ENCODE measurements at regions not wholly inside any gene's neighbourhood (a gene's known extent, or its start where the extent isn't known, plus 50 kb on each side); places are given as distances from the start of the nearest gene placed in this dataset.

- DNase-seq (ENCODE audit: low read depth in 2 of 2): no peak
These were observed 425.5 kb downstream of the RFC3 start for GRCh38 chr13:34243403-34243802.

- no peak for DNase-seq (ENCODE audit: low read depth in 2 of 2)
These were observed 428.6 kb downstream of the RFC3 start for GRCh38 chr13:34246511-34246910.

GRCh38 chr13:34247596-34247995 is 429.6 kb downstream of the RFC3 start:
- no peak for DNase-seq (ENCODE audit: low read depth in 2 of 2)

GRCh38 chr13:34249546-34250039 is 431.6 kb downstream of the RFC3 start:
- DNase-seq (ENCODE audit: low read depth in 2 of 2): no peak

- no peak for DNase-seq (ENCODE audit: low read depth in 2 of 2)
These were observed 432.3 kb downstream of the RFC3 start for GRCh38 chr13:34250151-34250670.

GRCh38 chr13:34254366-34254765 is 436.4 kb downstream of the RFC3 start:
- no peak for DNase-seq (ENCODE audit: low read depth in 2 of 2)

GRCh38 chr13:34255711-34256110 is 437.8 kb downstream of the RFC3 start:
- no peak for DNase-seq (ENCODE audit: low read depth in 2 of 2)

GRCh38 chr13:34256236-34256635 is 438.3 kb downstream of the RFC3 start:
- no peak for DNase-seq (ENCODE audit: low read depth in 2 of 2)

- DNase-seq (ENCODE audit: low read depth in 2 of 2): no peak
These were observed 440.0 kb downstream of the RFC3 start for GRCh38 chr13:34257966-34258365.

- DNase-seq (ENCODE audit: low read depth in 2 of 2): no peak
These were observed 440.9 kb downstream of the RFC3 start for GRCh38 chr13:34258646-34259386.

GRCh38 chr13:34263681-34264080 is 445.7 kb downstream of the RFC3 start:
- no peak for DNase-seq (ENCODE audit: low read depth in 2 of 2)

- DNase-seq (ENCODE audit: low read depth in 2 of 2): no peak
These were observed 447.2 kb downstream of the RFC3 start for GRCh38 chr13:34265046-34265679.

GRCh38 chr13:34276764-34277163 is 458.8 kb downstream of the RFC3 start:
- no peak for DNase-seq (ENCODE audit: low read depth in 2 of 2)

GRCh38 chr13:34277936-34278335 is 460.0 kb downstream of the RFC3 start:
- DNase-seq (ENCODE audit: low read depth in 2 of 2): no peak

GRCh38 chr13:34278780-34279179 is 460.8 kb downstream of the RFC3 start:
- no peak for DNase-seq (ENCODE audit: low read depth in 2 of 2)

- no peak for DNase-seq (ENCODE audit: low read depth in 2 of 2)
These were observed 472.7 kb downstream of the RFC3 start for GRCh38 chr13:34290661-34291060.

GRCh38 chr13:34294483-34295129 is 476.7 kb downstream of the RFC3 start:
- no peak for DNase-seq (ENCODE audit: low read depth in 2 of 2)

GRCh38 chr13:34300559-34300958 is 482.6 kb downstream of the RFC3 start:
- DNase-seq (ENCODE audit: low read depth in 2 of 2): no peak

GRCh38 chr13:34302596-34302995 is 484.6 kb downstream of the RFC3 start:
- no peak for DNase-seq (ENCODE audit: low read depth in 2 of 2)

- DNase-seq (ENCODE audit: low read depth in 2 of 2): no peak
These were observed 485.4 kb downstream of the RFC3 start for GRCh38 chr13:34303346-34303745.

GRCh38 chr13:34307607-34308006 is 489.7 kb downstream of the RFC3 start:
- DNase-seq (ENCODE audit: low read depth in 2 of 2): no peak

- no peak for DNase-seq (ENCODE audit: low read depth in 2 of 2)
These were observed 490.8 kb downstream of the RFC3 start for GRCh38 chr13:34308725-34309124.

GRCh38 chr13:34310539-34310938 is 492.6 kb downstream of the RFC3 start:
- DNase-seq (ENCODE audit: low read depth in 2 of 2): no peak

All from stimulated activated CD4-positive, alpha-beta T cell treated with anti-CD3 and anti-CD28 coated beads, Interleukin-1b, Interleukin-23, amount 100 ng/mL, for 4 hours (primary cell).